IPS DF 4.7 (cell line): ENCODE measurements at regions not wholly inside any gene's neighbourhood (a gene's known extent, or its start where the extent isn't known, plus 50 kb on each side); places are given as distances from the start of the nearest gene placed in this dataset.
"Not testable (repeated sequence)": the region's sequence is repeated elsewhere in the genome, so short reads cannot be mapped to it uniquely, and the experiment has no call there.

Experiments used
- DNase-seq: peaks from one replicate; pipeline ENCODE4 v3.0.0-alpha.2; 2013; ENCODE audit warnings: low spot score; ENCODE audit errors: extremely low read depth

- no peak for DNase-seq
Measured at GRCh38 chr16:86712158-86713009, 134.0 kb downstream of the FOXL1 start.

GRCh38 chr16:86713021-86713631 is 134.8 kb downstream of the FOXL1 start:
- no peak for DNase-seq

- no peak for DNase-seq
Measured at GRCh38 chr16:86714166-86714565, 135.8 kb downstream of the FOXL1 start.

GRCh38 chr16:86716649-86717048 is 138.3 kb downstream of the FOXL1 start:
- DNase-seq, result no peak

GRCh38 chr16:86718118-86718517 is 139.8 kb downstream of the FOXL1 start:
- no peak for DNase-seq

- DNase-seq, result no peak
Measured at GRCh38 chr16:86722970-86723369, 144.6 kb downstream of the FOXL1 start.

GRCh38 chr16:86723689-86724088 is 145.3 kb downstream of the FOXL1 start:
- DNase-seq, result no peak

- no peak for DNase-seq
Measured at GRCh38 chr16:86725401-86725800, 147.1 kb downstream of the FOXL1 start.

- DNase-seq, result no peak
Measured at GRCh38 chr16:86726340-86726739, 148.0 kb downstream of the FOXL1 start.

GRCh38 chr16:86727131-86727530 is 148.8 kb downstream of the FOXL1 start:
- no peak for DNase-seq

- no peak for DNase-seq
Measured at GRCh38 chr16:86727632-86728031, 149.3 kb downstream of the FOXL1 start.

- no peak for DNase-seq
Measured at GRCh38 chr16:86729686-86730085, 151.3 kb downstream of the FOXL1 start.

GRCh38 chr16:86730086-86730485 is 151.7 kb downstream of the FOXL1 start:
- no peak for DNase-seq

GRCh38 chr16:86730597-86730996 is 152.2 kb downstream of the FOXL1 start:
- no peak for DNase-seq

- no peak for DNase-seq
Measured at GRCh38 chr16:86732621-86733295, 154.4 kb downstream of the FOXL1 start.

GRCh38 chr16:86733546-86734254 is 155.4 kb downstream of the FOXL1 start:
- no peak for DNase-seq

GRCh38 chr16:86734543-86735460 is 156.5 kb downstream of the FOXL1 start:
- no peak for DNase-seq

GRCh38 chr16:86735727-86736126 is 157.4 kb downstream of the FOXL1 start:
- DNase-seq, result no peak

GRCh38 chr16:86736502-86736901 is 158.2 kb downstream of the FOXL1 start:
- DNase-seq, result no peak

- DNase-seq, result no peak
Measured at GRCh38 chr16:86737083-86737482, 158.7 kb downstream of the FOXL1 start.

- DNase-seq, result not testable (repeated sequence)
Measured at GRCh38 chr16:86738322-86738721, 160.0 kb downstream of the FOXL1 start.
